Mammary epithelial cell (primary cell): ENCODE measurements at regions not wholly inside any gene's neighbourhood (a gene's known extent, or its start where the extent isn't known, plus 50 kb on each side); places are given as distances from the start of the nearest gene placed in this dataset.

Experiments used
- CTCF ChIP-seq, 2 donors: IDR thresholded peaks in 1 of 2; conservative IDR thresholded peaks in 1 of 2; 2 replicates each; pipeline ENCODE4 v1.5.1; 2011 to 2012; ENCODE audit warnings: inconsistent platforms in 2 of 2, low read length in 2 of 2, mild to moderate bottlenecking in 2 of 2, control low read depth in 1 of 2, low read depth in 1 of 2; ENCODE audit not compliant: insufficient read depth in 1 of 2; ENCODE audit errors: extremely low read depth in 1 of 2
- EZH2 ChIP-seq: IDR thresholded peaks from 2 replicates; pipeline ENCODE4 v1.6.1; 2012; ENCODE audit warnings: low read length, inconsistent platforms, borderline replicate concordance

- no peak for TF ChIP-seq CTCF (conservative IDR thresholded peaks at IDR 0.05 in 1 of 2, IDR thresholded peaks at IDR 0.05 in 1 of 2; ENCODE audit: extremely low read depth in 1 of 2, insufficient read depth in 1 of 2, low read depth in 1 of 2, low read length in 2 of 2)
- no peak for TF ChIP-seq EZH2
Measured at GRCh38 chr3:152595975-152596821, 238.7 kb upstream of the P2RY1 start.
